ENCODE measurements at regions not wholly inside any gene's neighbourhood (a gene's known extent, or its start where the extent isn't known, plus 50 kb on each side); places are given as distances from the start of the nearest gene placed in this dataset.

DNA sequence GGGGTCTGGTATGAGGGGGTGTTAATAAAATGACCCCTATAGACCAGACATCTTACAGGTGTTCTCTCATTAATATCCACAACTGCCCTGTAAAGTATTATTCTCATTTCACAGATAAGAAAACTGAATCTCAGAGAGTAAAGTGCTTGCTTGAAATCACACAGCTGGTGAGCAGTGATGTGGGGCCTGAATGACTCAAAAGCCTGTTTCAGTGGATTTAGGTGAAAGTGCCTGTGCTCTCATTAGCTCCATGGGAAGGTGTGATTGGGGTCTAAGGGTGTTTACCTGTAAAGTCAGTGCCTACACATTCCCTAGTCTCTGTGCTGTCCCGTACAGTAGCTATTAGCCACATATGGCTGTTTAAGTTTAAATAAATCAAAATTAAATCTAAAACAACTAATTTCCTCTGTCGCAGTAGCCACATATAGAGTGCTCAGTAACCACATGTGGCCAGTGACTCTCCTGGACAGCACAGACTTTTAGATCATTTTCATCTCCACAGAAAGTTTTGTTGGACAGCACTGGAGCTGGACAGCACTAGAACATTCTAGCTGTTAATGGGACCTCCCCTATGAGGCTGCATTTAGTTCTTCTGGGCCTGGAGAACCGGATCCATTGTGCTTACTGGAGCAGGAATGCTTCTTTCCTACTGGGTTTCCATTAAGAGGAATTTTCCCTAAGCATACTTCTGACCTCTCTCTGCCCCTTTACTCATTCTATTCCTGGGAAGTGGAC lies 52.5 kb upstream of the SEMA6A start:
- DNase-seq (ENCODE audit: low spot score), result no peak

DNA sequence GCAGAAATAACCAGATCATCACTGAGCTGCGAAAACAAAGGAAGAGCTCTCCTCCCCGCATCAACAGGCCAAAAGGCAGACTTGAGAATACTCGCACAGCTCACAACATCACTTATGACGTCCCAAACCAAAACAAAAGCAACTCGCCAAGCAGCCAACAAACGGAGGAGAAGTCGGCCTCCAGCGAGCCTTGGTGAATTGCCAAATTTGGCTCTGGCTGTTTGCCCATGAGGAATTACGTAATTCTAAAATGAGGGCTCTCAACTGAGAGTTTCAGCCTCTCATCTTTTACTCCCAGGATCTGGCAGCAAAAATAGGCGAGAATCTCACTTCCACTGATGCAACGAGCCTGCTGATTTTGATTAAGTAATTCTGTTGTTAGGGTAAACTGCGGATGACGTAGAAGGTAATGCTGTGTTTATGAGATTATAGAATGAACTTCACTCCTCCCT lies 51.7 kb upstream of the SEMA6A start:
- peak; percentile 42 for DNase-seq (ENCODE audit: low spot score)

Measured in umbilical cord (tissue), 1 donor.